Breast epithelium (tissue), 3 donors: ENCODE measurements at regions not wholly inside any gene's neighbourhood (a gene's known extent, or its start where the extent isn't known, plus 50 kb on each side); places are given as distances from the start of the nearest gene placed in this dataset.

Experiments
- CTCF ChIP-seq, 3 donors: fragments of 450-650 bp; IDR thresholded peaks; one replicate each; pipeline ENCODE4 v1.5.1; 2016 to 2017; ENCODE audit warnings: antibody characterized with exemption in 3 of 3, mild to moderate bottlenecking in 3 of 3, moderate library complexity in 3 of 3
- POLR2A ChIP-seq: fragments of 450-650 bp; IDR thresholded peaks from one replicate; pipeline ENCODE4 v1.6.1; 2016; ENCODE audit warnings: antibody characterized with exemption, mild to moderate bottlenecking, moderate library complexity

GRCh38 chr3:39593341-39593740 is 125.9 kb downstream of the MOBP start:
- no peak for TF ChIP-seq CTCF (IDR thresholded peaks at IDR 0.05)
- TF ChIP-seq POLR2A, result no peak
